ENCODE measurements at regions not wholly inside any gene's neighbourhood (a gene's known extent, or its start where the extent isn't known, plus 50 kb on each side); places are given as distances from the start of the nearest gene placed in this dataset.

- no peak for DNase-seq
These were observed 685.5 kb downstream of the CPS1 start for GRCh38 chr2:211241891-211242290.

DNA sequence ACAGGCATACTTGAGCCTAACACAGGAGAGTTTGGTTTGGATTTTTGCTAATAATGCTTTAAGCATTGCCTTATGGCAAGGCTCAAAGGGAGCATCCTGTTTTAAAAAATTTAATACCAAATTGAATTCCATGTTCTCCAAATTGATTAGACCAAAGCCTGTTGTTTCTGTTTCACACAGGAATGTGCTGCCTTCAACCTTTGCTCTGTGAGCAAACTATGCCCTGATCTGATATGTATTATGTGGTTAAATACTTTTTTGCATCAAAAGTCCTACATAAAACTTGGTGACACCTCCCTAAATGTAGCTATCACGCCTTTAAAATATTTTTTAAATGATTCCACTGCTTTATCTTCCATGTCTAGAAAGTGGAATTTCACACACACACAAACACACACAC, 691.4 kb downstream of the CPS1 start:
- no peak for DNase-seq

- no peak for DNase-seq
These were observed 692.4 kb downstream of the CPS1 start for GRCh38 chr2:211248841-211249240.

DNA sequence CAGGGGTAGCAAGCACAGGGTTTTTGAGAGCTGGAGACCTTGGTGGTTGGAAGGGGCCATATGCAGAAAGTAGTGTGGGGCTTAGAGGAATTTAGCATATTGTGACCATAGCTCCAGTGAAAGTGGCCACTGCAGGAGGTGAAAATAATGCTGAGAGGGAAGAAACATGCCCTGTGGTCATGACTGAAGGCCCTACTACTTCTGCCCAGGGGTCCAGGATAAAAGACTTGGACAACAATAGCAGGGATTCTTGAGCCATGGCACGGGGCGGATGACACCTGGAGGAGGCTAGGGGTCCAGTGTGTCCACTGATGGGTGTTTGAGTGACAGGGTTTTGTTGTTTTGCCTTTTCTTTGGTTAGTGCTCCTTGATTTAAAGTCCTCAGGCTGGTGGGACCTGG, 694.6 kb downstream of the CPS1 start:
- DNase-seq, result no peak

DNA sequence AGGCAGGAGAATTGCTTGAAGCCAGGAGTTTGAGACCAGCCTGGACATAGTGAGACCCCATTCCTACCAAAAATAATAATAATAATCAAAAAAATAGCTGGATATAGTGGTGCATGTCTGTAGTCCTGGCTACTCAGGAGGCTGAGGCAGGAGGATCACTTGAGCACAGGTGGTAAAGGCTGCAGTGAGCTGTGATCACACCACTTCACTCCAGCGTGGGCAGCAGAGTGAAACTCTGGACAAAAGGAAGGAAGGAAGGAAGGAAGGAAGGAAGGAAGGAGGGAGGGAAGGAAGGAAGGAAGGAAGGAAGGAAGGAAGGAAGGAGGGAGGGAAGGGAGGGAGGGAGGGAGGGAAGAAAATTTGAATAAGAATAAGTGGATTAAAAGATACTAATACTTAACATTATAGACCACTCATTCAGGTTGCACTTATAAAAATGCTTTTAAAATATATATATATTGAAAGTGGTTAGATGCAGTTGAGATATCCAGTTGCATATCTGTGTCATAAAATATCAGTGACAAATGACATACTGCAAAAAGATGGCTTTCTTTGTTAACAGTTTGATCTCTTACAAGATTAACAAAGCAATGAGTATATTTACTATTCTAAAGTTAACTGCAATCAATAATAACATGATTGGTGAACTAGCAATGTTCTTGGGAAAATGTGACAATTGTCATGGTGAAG, 702.4 kb downstream of the CPS1 start:
- no peak for DNase-seq

GRCh38 chr2:211259831-211260476, 703.6 kb downstream of the CPS1 start:
- no peak for DNase-seq

DNA sequence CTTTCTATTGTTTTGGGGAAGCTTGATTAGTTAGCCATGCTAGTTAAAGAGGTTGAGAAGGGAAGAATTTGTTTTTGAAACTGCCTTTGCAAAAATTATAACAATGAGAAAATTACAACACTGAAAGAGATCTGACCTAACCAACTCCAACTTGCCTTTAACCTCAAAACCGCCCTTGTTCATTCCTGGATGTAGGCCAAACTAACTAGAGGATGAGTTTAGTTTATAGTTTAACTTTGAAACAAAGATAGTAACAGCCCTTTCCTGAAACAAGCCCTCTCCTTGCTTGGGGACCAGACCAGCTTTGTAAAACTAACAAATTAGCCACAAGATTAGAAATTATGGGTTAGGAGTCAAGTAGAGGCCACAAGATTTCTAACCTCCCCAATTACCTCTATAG, 713.9 kb downstream of the CPS1 start:
- no peak for DNase-seq

- no peak for DNase-seq
These were observed 725.2 kb downstream of the CPS1 start for GRCh38 chr2:211281430-211282073.

DNA sequence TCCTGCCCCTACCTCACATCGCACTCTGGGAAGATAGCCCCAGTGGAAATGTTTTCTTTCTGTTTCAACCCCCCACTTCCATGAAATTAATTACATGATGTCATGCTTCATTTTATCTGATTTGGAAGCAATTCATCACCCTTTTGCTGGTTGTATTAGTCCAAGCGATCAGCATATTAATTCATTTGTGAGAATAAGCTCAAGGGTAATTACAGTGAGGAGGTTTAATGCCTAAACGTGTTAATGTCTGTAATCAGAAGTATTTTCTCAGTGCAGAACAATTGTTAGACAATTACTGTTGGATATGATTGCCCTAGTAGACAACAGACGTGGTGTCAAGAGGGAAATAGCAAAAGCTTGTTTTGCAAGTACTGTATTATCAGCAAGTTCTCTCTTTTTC, 746.3 kb downstream of the CPS1 start:
- no peak for DNase-seq

DNA sequence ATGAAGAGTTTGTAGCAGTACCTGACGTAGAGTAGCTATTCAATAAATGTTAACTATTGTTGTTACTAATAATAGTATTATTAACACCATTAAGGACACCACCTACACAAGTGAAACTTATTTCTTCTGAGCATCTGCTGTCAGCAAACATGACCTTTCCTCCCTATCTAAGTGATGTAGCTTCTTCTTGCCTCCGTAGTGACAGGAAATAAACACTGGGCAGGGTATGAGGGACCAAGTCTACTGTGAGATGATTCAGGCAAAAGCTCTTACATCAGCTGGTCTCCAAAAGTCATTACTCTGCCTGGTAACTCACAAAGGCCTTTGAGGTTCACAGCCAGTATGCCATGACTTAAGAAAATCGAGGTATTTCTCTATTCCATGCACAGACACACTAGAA, 750.5 kb downstream of the CPS1 start:
- no peak for DNase-seq

All from RPMI8226 (cell line).